K562 (cell line): ENCODE measurements at regions not wholly inside any gene's neighbourhood (a gene's known extent, or its start where the extent isn't known, plus 50 kb on each side); places are given as distances from the start of the nearest gene placed in this dataset.

Experiments used
- ETV1 ChIP-seq: fragments of 450-650 bp; conservative IDR thresholded peaks from 2 replicates; pipeline ENCODE4 v1.6.1; 2016; ENCODE audit warnings: missing genetic modification characterization, control low read depth, low read depth, missing compliant biosample characterization
- REST ChIP-seq, 2 experiments: fragments of 450-650 bp; formaldehyde crosslinking in 1 of 2; IDR thresholded peaks; 2 replicates each; pipeline versions ENCODE4 v1.4.0 to v1.6.1; 2014 to 2020; ENCODE audit warnings: mild to moderate bottlenecking in 2 of 2, borderline replicate concordance in 1 of 2, low read depth in 1 of 2

DNA sequence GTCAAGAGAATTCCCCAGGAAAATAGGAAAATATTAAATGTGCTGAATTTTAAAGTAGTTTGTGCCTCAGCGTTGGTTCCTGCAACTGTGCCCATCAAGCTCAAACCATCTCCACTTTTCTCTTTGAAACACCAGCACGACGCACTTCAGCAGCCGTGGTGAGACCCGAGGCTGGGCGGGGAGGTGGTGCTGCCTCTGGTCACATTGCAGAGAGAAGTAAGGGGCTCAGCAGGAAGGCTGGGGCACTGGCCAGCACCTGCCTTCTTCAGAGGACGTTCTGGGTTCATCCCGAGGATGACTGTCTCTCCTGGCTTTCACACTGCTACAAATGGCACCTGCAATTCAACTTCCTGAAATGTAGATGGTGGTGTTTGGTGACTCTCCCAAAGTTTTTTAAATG lies 323.7 kb upstream of the SALL3 start (continued):
- no peak for TF ChIP-seq REST (IDR thresholded peaks at IDR 0.05; ENCODE audit: borderline replicate concordance)
- no peak for TF ChIP-seq REST (CRISPR knock-in tag; IDR thresholded peaks at IDR 0.05; ENCODE audit: low read depth)
- no peak for TF ChIP-seq ETV1 (tag)
